Stimulated activated CD4-positive, alpha-beta T cell treated with anti-CD3 and anti-CD28 coated beads, Interleukin-1b, Interleukin-23, amount 100 ng/mL, for 48 hours (primary cell): ENCODE measurements at regions not wholly inside any gene's neighbourhood (a gene's known extent, or its start where the extent isn't known, plus 50 kb on each side); places are given as distances from the start of the nearest gene placed in this dataset.
"Not testable (repeated sequence)": the region's sequence is repeated elsewhere in the genome, so short reads cannot be mapped to it uniquely, and the experiment has no call there.

ENCODE experiments used
- DNase-seq: peaks from one replicate; pipeline ENCODE4 v3.0.0-alpha.2; 2020

DNA sequence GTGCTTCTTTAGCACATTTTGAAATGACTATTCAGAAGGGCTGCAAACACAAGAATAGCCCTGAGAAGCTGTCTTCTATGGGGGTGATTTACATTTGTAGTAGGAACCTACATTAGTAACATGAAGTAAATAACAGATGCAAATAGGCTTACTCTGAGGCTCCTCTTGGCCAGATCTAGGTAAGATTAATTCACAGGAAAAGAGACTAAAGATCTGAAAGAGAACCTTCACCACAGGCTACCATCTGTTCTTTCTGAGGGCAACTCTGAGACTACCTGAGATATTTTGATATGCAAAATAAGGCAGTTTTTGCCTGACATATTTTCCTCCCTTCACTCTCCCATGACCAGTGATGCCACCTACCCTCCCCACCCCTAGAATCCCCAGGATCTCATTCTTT, 1267.8 kb downstream of the PLA2G4A start:
- no peak for DNase-seq

DNA sequence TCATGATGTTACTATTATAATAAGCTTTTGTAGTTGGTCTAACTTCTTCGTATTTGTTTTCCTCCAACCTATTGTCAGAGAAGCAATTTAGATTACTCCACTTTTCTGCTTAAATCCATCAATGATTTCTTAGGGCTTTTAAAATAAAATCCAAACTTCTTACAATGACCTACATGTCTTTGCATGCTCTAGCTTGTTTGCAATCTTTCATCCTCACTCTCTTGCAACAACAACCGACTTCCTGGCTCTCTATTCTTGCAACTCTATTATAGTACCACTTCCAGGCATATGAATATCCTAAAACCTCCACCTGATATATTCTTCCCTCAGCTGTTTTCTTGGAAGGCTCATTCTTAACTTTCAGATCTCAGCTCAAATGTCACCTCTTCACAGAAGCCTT, 1288.7 kb downstream of the PLA2G4A start:
- no peak for DNase-seq

- no peak for DNase-seq
These were observed 1293.9 kb downstream of the PLA2G4A start for GRCh38 chr1:188122646-188123045.

DNA sequence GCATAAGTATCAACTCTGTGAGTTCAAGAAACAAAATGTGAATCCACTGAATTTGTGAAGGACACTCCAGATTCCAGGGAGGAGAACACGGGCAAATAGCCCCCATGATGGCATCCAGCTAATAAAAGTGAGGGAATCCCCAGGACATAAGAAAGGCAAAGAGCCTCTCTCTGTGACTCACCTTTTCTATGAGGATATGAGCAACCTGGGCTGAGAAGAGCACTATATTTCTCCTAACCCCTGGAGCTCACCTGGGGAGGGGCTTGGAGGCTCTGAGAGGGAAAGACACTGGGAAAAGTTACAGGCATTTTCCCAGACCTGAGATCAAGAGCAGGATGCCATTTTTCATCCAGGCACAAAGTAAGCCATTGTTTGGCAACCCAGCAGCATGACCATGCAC, 1298.8 kb downstream of the PLA2G4A start:
- no peak for DNase-seq

- DNase-seq = no peak
These were observed 1300.0 kb downstream of the PLA2G4A start for GRCh38 chr1:188128761-188129160.

DNA sequence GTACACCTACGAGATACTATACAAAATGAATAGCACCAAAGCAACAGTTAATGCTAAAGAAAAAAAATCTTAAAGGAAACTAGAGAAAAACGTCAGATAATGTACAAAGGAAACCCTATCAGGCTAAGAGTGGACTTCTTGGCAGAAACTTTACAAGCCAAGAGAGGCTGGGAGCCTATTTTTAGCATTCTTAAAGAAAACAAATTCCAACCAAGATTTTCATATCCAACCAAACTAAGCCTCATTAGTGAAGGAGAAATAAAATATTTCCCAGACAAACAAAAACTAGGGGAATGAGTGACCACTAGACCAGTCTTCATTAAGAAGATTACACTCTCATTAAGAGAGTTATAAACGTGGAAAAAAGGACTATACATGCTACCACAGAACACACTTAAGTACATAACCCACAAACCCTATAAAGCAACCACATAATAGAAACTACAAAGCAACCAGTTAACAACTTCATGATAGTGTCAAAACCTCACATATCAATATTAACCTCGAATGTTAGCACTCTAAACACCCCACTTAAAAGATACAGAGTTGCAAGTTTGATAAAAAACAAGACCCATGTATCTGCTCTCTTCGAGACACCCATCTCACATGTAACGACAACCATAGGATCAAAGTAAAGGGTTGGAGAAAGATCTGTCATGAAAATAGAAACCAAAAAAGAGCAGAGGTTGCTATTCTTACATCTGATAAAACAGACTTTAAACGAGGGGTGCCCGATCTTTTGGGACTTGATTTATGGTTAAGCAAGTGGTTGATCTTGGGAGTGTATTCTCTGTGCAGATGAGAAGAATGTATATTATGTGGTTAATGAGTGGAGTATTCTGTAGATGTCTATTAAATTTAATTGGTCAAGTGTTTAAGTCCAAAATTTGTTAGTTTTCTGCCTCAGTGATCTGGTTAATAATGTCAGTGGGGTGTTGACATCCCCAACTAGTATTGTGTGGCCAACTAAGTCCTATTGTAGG, 1301.4 kb downstream of the PLA2G4A start:
- DNase-seq = no peak

DNA sequence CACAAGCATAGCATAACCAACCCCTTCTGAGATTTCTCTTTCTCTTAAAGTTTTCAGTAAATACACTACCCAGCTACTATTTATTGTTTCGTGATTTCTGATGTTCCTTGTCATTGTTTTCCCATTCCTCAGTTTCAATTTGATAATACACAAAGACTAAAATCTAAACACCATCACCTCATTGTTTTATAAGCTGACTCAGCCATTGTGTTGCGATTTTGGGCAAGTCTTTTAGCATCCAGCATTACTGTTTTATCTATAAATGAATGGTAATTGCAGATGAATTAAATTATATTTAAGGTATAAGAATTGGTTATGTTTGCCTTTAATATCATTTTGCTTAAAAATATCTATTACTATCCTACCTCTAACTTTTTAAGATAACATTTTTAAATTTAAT, 1308.5 kb downstream of the PLA2G4A start:
- DNase-seq = no peak

DNA sequence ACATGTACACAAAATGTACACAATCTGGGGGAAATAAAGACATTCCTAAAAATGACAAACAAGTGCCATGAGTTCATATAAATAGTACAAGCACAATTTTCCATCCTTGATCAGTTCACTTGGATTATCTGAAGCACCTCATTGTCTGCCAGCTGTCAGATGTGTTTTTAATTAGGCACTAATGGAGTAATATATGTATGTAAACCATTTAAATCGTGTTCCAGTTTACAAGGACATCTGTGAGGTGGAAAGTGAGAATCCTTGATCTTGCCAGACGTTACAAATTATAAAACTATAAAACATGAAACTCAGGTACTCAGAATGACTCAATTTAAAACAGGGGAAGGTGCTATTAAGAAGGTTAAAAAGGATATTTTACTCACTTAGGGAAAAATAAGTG, 1312.2 kb downstream of the PLA2G4A start:
- DNase-seq = no peak

DNA sequence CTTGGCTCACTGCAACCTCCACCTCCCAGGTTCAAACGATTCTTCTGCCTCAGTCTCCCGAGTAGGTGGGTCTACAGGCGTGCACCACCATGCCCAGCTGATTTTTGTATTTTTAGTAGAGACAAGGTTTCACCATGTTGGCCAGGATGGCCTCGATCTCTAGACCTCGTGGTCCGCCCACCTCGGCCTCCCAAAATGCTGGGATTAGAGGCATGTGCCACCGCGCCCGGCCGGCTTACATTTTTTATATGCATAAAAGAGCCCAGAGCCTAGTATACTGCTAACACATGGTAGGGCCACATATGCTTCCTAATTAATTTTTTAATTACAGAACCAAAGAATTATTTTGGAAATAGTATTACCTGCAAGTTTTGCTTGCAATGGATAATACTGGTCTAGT, 1325.4 kb downstream of the PLA2G4A start:
- DNase-seq = no peak

GRCh38 chr1:188154761-188155160, 1326.0 kb downstream of the PLA2G4A start:
- DNase-seq = no peak

DNA sequence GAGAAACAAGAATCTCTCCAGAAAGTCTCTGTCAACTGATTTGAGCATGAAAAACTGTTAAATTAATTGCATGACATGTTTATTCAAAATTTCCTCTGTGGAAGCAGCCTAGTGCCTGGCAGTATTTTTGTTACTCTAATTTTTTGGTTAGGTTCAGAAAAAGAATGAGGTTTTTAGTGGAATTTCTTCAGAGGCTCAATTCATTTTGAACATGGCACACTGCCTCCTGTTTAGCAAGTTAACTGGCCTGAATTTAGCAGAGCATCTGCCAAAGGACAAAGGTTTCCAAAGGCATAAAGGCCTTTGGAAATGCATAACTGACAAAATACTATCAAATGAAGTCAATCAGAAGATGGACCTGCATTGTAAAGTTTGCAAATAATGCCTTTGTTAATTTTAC, 1326.5 kb downstream of the PLA2G4A start:
- DNase-seq = no peak

DNA sequence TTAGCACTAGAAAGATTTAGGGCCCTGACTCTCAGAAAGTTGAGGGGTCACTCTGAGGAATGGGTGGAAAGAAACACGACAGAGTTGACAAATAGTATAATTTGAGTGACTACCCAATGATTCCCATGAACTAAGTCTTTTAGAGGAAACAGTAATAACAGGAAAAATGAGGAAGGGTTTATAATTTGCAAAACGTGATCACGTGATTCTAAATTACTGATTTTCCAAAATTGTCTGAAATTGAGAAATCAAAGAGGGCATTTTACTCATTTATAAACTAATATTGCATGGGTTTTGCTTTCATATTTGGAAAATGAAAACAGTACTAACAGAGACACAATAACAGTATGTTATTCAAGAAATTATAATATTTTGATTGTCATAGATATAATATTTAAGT, 1335.7 kb downstream of the PLA2G4A start:
- no peak for DNase-seq

DNA sequence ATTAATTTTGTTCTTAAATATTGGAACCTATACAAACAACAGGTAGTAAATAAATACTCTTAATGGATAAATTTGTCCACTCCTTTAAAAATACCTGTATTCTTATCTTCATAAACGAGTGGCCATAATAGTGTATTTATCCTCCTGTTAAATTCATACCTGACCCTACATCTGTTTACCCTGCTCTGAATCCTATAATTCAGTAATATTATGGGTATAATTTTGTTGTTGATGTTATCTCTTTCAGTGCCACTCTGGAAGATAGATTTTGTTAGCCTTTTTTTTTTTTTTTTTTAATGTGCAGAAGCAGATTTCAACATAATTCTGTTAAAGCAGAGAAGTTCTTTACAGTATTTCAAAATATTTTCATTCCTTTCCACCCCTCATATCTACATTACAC, 1337.9 kb downstream of the PLA2G4A start:
- DNase-seq = no peak

- no peak for DNase-seq
These were observed 1341.2 kb downstream of the PLA2G4A start for GRCh38 chr1:188169971-188170370.

- no peak for DNase-seq
These were observed 1341.7 kb downstream of the PLA2G4A start for GRCh38 chr1:188170411-188170810.

- no peak for DNase-seq
These were observed 1342.2 kb downstream of the PLA2G4A start for GRCh38 chr1:188170935-188171334.

GRCh38 chr1:188182063-188182462, 1353.3 kb downstream of the PLA2G4A start:
- DNase-seq = not testable (repeated sequence)

DNA sequence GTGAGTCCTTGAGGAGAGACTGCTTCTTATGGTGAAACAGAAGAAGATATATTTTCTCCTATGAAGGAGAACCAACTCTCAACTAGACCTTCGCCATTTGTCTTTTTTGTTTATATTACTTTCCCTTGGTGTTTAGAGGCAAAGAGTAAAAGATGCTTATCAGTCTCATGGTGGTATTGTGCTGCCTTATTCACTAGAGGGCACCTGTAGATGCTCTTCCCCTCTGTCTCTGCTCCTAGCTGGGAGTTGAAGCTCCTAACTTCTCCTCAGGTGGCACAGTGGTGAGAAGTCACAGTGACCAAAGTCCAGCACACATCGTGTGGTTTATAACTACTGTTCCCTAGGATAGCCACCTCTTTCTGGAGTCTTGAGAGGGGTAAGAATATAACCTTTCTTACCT, 1359.6 kb downstream of the PLA2G4A start:
- no peak for DNase-seq

DNA sequence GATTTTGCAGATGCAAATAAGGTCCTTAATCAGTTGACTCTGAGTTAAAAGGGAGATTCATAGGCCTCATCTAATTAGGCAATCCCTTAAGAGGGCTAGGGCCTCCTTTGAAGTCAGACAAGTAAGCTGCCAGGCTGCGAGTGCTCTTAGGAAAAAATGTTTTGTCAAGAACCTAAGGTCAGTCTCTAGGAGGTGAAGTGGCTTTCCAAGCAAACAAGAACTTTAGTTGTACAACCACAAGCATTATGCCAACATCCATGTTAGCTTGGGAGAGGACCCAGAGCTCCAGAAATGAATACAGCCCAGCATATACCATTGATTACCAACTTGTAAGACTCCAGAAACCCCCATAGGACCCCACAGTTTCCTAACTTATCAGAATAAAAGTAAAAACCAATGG, 1366.2 kb downstream of the PLA2G4A start:
- no peak for DNase-seq

DNA sequence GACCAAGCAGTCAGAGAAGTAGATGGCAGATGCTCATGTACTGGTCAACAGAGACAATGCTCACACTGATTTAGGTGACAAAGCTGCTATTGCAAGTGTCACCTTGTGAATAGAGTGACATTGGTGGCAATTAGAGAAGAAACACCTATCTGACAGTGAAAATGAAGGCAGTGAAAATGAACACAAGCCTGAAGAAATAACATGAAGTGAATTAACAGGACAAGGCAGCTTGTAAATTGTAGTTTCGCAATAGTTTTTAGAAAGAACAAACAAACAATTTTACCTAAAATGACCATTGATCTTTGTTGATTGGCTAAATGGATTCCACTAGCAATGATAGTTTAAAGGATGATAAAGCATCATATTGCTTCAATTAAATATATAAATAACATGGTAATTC, 1389.5 kb downstream of the PLA2G4A start:
- DNase-seq = no peak

DNA sequence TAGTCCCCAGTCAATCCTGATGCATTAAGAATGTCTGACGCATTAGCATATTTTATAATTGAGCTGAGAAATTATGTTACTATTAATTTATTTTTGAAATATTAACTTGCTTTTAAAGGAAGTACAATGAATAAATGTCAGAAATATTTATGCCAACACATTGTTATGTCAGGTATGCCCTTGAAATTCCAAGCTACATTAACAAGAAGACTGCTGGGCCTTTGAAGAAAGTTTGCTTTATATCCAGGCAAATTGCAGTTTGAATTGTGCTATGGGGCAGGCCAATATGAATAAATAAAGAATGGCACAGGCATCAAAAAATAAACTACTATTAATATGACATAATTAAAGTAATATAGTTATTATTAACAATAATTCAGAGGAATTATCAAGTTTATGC, 1391.3 kb downstream of the PLA2G4A start:
- DNase-seq = no peak

DNA sequence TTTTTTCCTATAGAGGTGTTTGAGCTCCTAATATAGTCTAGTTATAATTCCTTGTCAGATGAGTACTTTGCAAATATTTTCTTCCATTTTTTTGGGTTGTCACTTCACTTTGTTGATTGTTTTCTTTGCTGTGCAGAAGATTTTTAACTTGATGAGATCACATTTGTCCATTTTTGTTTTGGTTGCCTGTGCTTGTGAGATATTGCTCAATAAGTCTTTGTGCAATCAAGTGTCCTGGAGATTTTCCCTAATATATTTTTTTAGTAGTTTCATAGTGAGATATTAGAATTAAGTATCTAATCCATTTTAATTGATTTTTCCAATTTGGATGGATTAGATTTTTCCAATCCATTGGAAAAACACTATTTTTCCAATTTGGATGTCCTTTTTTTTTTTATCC, 1395.5 kb downstream of the PLA2G4A start:
- DNase-seq = no peak

- no peak for DNase-seq
These were observed 1397.2 kb downstream of the PLA2G4A start for GRCh38 chr1:188225975-188226374.

DNA sequence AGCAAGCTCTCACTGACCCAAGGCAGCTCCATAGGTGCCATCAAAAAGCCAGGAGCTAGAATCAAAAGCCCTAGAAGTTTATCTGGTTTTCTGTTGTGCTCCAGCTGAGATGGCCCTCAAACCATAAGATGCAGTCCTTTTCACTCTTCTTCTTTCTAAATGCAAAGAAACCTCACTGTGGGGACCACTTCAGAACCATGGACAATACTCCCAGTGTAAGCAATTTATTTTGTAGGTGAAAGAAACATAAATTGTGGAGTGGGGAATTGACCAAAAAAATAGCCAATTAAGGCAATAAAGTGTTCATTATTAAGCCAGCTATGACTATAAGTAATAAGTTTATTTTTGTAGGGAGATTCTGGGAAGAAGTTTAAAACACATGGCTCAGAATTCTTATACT, 1399.9 kb downstream of the PLA2G4A start:
- DNase-seq = no peak
